Uterus (tissue), 2 donors: ENCODE measurements at regions not wholly inside any gene's neighbourhood (a gene's known extent, or its start where the extent isn't known, plus 50 kb on each side); places are given as distances from the start of the nearest gene placed in this dataset.

Experiments used
- POLR2A ChIP-seq, 2 donors: fragments of 450-650 bp; IDR thresholded peaks; one replicate each; pipeline ENCODE4 v1.6.1; 2016; ENCODE audit warnings: antibody characterized with exemption in 2 of 2, mild to moderate bottlenecking in 1 of 2, moderate library complexity in 1 of 2
- TF ChIP-seq, protein P1 (sequence below), 4 experiments: fragments of 200-600 bp in 2 of 4; fragments of 450-650 bp in 2 of 4; sonication (generic) in 2 of 4; IDR thresholded peaks; one replicate each; pipeline ENCODE4 v1.5.1; 2016 to 2019; ENCODE audit warnings: antibody characterized with exemption in 4 of 4, mild to moderate bottlenecking in 2 of 4, moderate library complexity in 1 of 4

DNA sequence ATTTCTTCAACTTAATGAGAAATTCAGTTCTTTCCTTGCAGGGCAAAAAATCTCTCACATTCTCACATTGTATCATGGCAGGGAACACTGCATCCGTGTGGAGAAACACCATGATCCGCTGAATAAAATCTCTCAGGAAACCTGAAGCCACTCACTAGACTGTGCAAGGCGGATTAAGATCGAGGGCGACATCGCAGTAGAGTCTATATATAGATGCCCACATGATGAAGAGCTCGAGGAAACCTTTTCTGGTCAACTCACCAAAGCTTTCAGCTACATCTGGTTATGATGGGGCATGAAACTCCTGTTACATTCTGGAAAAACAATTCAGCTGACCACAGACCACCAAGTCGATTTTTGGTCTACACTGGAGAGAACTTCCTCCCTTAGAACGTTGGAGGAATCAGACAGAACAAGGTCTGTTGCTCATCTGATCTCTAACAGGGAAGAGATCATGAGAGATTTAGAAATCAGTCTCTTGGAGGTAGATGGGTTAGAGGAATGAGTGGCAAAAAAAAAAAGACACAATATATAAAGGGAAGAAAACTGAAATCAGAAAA is 162.9 kb upstream of the ZNF516 start:
- TF ChIP-seq, protein P1, sequence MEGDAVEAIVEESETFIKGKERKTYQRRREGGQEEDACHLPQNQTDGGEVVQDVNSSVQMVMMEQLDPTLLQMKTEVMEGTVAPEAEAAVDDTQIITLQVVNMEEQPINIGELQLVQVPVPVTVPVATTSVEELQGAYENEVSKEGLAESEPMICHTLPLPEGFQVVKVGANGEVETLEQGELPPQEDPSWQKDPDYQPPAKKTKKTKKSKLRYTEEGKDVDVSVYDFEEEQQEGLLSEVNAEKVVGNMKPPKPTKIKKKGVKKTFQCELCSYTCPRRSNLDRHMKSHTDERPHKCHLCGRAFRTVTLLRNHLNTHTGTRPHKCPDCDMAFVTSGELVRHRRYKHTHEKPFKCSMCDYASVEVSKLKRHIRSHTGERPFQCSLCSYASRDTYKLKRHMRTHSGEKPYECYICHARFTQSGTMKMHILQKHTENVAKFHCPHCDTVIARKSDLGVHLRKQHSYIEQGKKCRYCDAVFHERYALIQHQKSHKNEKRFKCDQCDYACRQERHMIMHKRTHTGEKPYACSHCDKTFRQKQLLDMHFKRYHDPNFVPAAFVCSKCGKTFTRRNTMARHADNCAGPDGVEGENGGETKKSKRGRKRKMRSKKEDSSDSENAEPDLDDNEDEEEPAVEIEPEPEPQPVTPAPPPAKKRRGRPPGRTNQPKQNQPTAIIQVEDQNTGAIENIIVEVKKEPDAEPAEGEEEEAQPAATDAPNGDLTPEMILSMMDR (IDR thresholded peaks at IDR 0.05), result no peak
- no peak for TF ChIP-seq POLR2A (IDR thresholded peaks at IDR 0.05)
